H1 (cell line): ENCODE measurements at regions not wholly inside any gene's neighbourhood (a gene's known extent, or its start where the extent isn't known, plus 50 kb on each side); places are given as distances from the start of the nearest gene placed in this dataset.

Experiments used
- CTCF ChIA-PET: fragments of 300-600 bp; sonication (Branson Sonifier 250); formaldehyde crosslinking; loops from one replicate; lab custom pipeline; 2021; ENCODE audit not compliant: partially characterized antibody; lab: Charles Lee
- POLR2A ChIA-PET: fragments of 300-600 bp; sonication (Branson Sonifier 250); formaldehyde crosslinking; loops from one replicate; lab custom pipeline; 2021; ENCODE audit warnings: inconsistent platforms; ENCODE audit not compliant: partially characterized antibody; lab: Charles Lee
- DNase-seq, 2 experiments: peaks; one replicate each; pipeline versions ENCODE4 v3.0.0 to v3.0.0-alpha.2; 2010 to 2022; ENCODE audit warnings: low spot score in 2 of 2, low read depth in 1 of 2, mixed read lengths in 1 of 2
- FAIRE-seq: peaks from 2 replicates; lab custom pipeline; 2011; peaks lifted over from hg19 to GRCh38; lab: Jason Lieb, UNC
- H2AFZ ChIP-seq: 2 replicates; pipeline ENCODE4 v1.8.1; 2012; ENCODE audit warnings: low read length, inconsistent platforms
- H2AK5ac ChIP-seq: 2 replicates; pipeline ENCODE4 v1.6.1; 2013; ENCODE audit warnings: low read depth, low read length
- H2BK120ac ChIP-seq: replicated peaks from 2 replicates; pipeline ENCODE3; 2013; ENCODE audit warnings: low read depth, low read length, inconsistent platforms
- H2BK12ac ChIP-seq: 2 replicates; pipeline ENCODE4 v1.6.1; 2013; ENCODE audit warnings: low read depth, low read length
- H2BK15ac ChIP-seq: 2 replicates; pipeline ENCODE4 v1.6.1; 2013; ENCODE audit warnings: low read length
- H2BK20ac ChIP-seq: 2 replicates; pipeline ENCODE4 v1.6.1; 2013; ENCODE audit warnings: low read length
- H2BK5ac ChIP-seq: 2 replicates; pipeline ENCODE4 v1.6.1; 2013; ENCODE audit warnings: low read depth, low read length
- H3K14ac ChIP-seq: 2 replicates; pipeline ENCODE4 v1.6.1; 2013; ENCODE audit warnings: inconsistent platforms; ENCODE audit not compliant: insufficient read length
- H3K18ac ChIP-seq: 2 replicates; pipeline ENCODE4 v1.6.1; 2013; ENCODE audit warnings: low read length; ENCODE audit errors: extremely low read depth
- H3K23ac ChIP-seq: 2 replicates; pipeline ENCODE4 v1.6.1; 2013; ENCODE audit warnings: inconsistent platforms; ENCODE audit not compliant: insufficient read length
- H3K23me2 ChIP-seq: 2 replicates; pipeline ENCODE4 v1.6.1; 2013; ENCODE audit warnings: low read depth, low read length
- H3K27ac ChIP-seq: 2 replicates; pipeline ENCODE4 v1.6.1; 2011; ENCODE audit warnings: low read depth, low read length, inconsistent platforms
- H3K27me3 ChIP-seq, 4 experiments: replicated peaks in 1 of 4; 1 replicate in 1 of 4; 2 replicates in 3 of 4; pipeline versions ENCODE4 v1.6.1 to v1.8.1; 2011 to 2013; ENCODE audit warnings: low read length in 3 of 4, mild to moderate bottlenecking in 3 of 4, inconsistent platforms in 2 of 4, mixed read lengths in 2 of 4, moderate library complexity in 1 of 4; ENCODE audit not compliant: control insufficient read depth in 3 of 4, insufficient read depth in 3 of 4; ENCODE audit errors: extremely low read depth in 1 of 4
- H3K36me3 ChIP-seq, 4 experiments: 2 replicates each; pipeline versions ENCODE4 v1.6.1 to v1.8.1; 2011 to 2013; ENCODE audit warnings: mild to moderate bottlenecking in 4 of 4, low read length in 3 of 4, moderate library complexity in 2 of 4, control low read depth in 1 of 4, inconsistent platforms in 1 of 4; ENCODE audit not compliant: insufficient read depth in 4 of 4, control insufficient read depth in 2 of 4
- H3K4ac ChIP-seq: replicated peaks from 2 replicates; pipeline ENCODE3; 2013; ENCODE audit warnings: low read length, low read depth, mixed read lengths, inconsistent platforms; ENCODE audit not compliant: insufficient read length
- H3K4me1 ChIP-seq, 4 experiments: replicated peaks in 1 of 4; 1 replicate in 1 of 4; 2 replicates in 3 of 4; pipeline versions ENCODE4 v1.6.1 to v1.8.1; 2011 to 2013; ENCODE audit warnings: low read length in 3 of 4, inconsistent platforms in 2 of 4, mixed read lengths in 1 of 4; ENCODE audit not compliant: insufficient read depth in 4 of 4, control insufficient read depth in 3 of 4
- H3K4me2 ChIP-seq, 2 experiments: 2 replicates each; pipeline versions ENCODE4 v1.6.1 to v1.8.1; 2011 to 2013; ENCODE audit warnings: low read depth in 2 of 2, low read length in 2 of 2, control low read depth in 1 of 2, inconsistent platforms in 1 of 2, mild to moderate bottlenecking in 1 of 2; ENCODE audit not compliant: insufficient read depth in 1 of 2
- H3K4me3 ChIP-seq, 4 experiments: fragments of 200-600, 300-600 bp in 1 of 4; sonication (generic), shearing (Covaris generic), sonication (Bioruptor Twin) in 1 of 4; 2 replicates each; pipeline versions ENCODE4 v1.5.1 to v1.8.1; 2011 to 2016; ENCODE audit warnings: low read length in 4 of 4, low read depth in 3 of 4, control low read depth in 2 of 4, inconsistent platforms in 2 of 4, mild to moderate bottlenecking in 2 of 4, mixed read lengths in 1 of 4, moderate library complexity in 1 of 4; ENCODE audit not compliant: insufficient read depth in 2 of 4; ENCODE audit errors: extremely low read depth in 1 of 4
- H3K56ac ChIP-seq: replicated peaks from 2 replicates; pipeline ENCODE3; 2013; ENCODE audit warnings: low read depth, mild to moderate bottlenecking, mixed read lengths, low read length, inconsistent platforms; ENCODE audit not compliant: insufficient read length
- H3K79me1 ChIP-seq: 2 replicates; pipeline ENCODE4 v1.6.1; 2013; ENCODE audit warnings: low read depth, low read length, control low read depth
- H3K79me2 ChIP-seq, 2 experiments: 2 replicates each; pipeline versions ENCODE4 v1.6.1 to v1.8.1; 2012 to 2013; ENCODE audit warnings: low read length in 2 of 2, mild to moderate bottlenecking in 2 of 2, inconsistent platforms in 1 of 2; ENCODE audit not compliant: insufficient read depth in 2 of 2, control insufficient read depth in 1 of 2
- H3K9ac ChIP-seq, 4 experiments: replicated peaks in 1 of 4; 1 replicate in 1 of 4; 2 replicates in 3 of 4; pipeline versions ENCODE4 v1.6.1 to v1.8.1; 2011 to 2013; ENCODE audit warnings: low read depth in 3 of 4, low read length in 3 of 4, control low read depth in 2 of 4, mild to moderate bottlenecking in 2 of 4, moderate library complexity in 2 of 4, inconsistent platforms in 1 of 4; ENCODE audit errors: extremely low read depth in 1 of 4
- H3K9me3 ChIP-seq, 2 experiments: 2 replicates each; pipeline versions ENCODE4 v1.6.1 to v1.8.1; 2012 to 2013; ENCODE audit warnings: mild to moderate bottlenecking in 2 of 2, moderate library complexity in 2 of 2, control low read depth in 1 of 2, inconsistent platforms in 1 of 2, low read depth in 1 of 2, low read length in 1 of 2, mixed read lengths in 1 of 2; ENCODE audit not compliant: insufficient read depth in 2 of 2
- H4K20me1 ChIP-seq, 2 experiments: replicated peaks in 1 of 2; 2 replicates each; pipeline versions ENCODE3 to v1.8.1; 2011 to 2013; ENCODE audit warnings: inconsistent platforms in 2 of 2, low read length in 2 of 2, mild to moderate bottlenecking in 1 of 2; ENCODE audit not compliant: insufficient read depth in 2 of 2, control insufficient read depth in 1 of 2
- H4K5ac ChIP-seq: 2 replicates; pipeline ENCODE4 v1.6.1; 2013; ENCODE audit warnings: low read length, low read depth, mixed read lengths, inconsistent platforms; ENCODE audit not compliant: insufficient read length
- H4K8ac ChIP-seq: 2 replicates; pipeline ENCODE4 v1.8.0; 2013; ENCODE audit warnings: mild to moderate bottlenecking, moderate library complexity, low read length, inconsistent platforms; ENCODE audit not compliant: insufficient read depth; ENCODE audit errors: extremely low read depth
- H4K91ac ChIP-seq: replicated peaks from 2 replicates; pipeline ENCODE3; 2013; ENCODE audit warnings: low read length, mixed read lengths, inconsistent platforms; ENCODE audit not compliant: insufficient read length
- ATF2 ChIP-seq: IDR thresholded peaks from 2 replicates; pipeline ENCODE4 v1.6.1; 2012; ENCODE audit warnings: low read length, inconsistent platforms
- BACH1 ChIP-seq: IDR thresholded peaks from 2 replicates; pipeline ENCODE4 v1.6.1; 2012; ENCODE audit warnings: low read length, improper control_type of control experiment
- BCL11A ChIP-seq, 2 experiments: IDR thresholded peaks; one replicate each; pipeline ENCODE4 v1.6.1; 2011; ENCODE audit warnings: low read depth in 2 of 2, low read length in 2 of 2, mild to moderate bottlenecking in 2 of 2
- BRCA1 ChIP-seq: IDR thresholded peaks from 2 replicates; pipeline ENCODE4 v1.6.1; 2012; ENCODE audit warnings: low read depth, low read length, improper control_type of control experiment
- JUND ChIP-seq: IDR thresholded peaks from 2 replicates; pipeline ENCODE4 v1.6.1; 2011; ENCODE audit warnings: mild to moderate bottlenecking, improper control_type of control experiment, low read length
- POU5F1 ChIP-seq: IDR thresholded peaks from 2 replicates; pipeline ENCODE4 v1.6.1; 2011; ENCODE audit warnings: low read depth, mild to moderate bottlenecking, low read length, moderate library complexity
- RFX5 ChIP-seq: IDR thresholded peaks from 2 replicates; pipeline ENCODE4 v1.6.1; 2011; ENCODE audit warnings: low read depth, low read length, improper control_type of control experiment, borderline replicate concordance
- SIX5 ChIP-seq: IDR thresholded peaks from 2 replicates; pipeline ENCODE4 v1.6.1; 2011; ENCODE audit warnings: mild to moderate bottlenecking, low read depth, low read length
- SP2 ChIP-seq: IDR thresholded peaks from 2 replicates; pipeline ENCODE4 v1.6.1; 2012; ENCODE audit warnings: mild to moderate bottlenecking, low read length, inconsistent platforms
- TAF7 ChIP-seq: optimal IDR thresholded peaks from 2 replicates; pipeline ENCODE3; 2011; ENCODE audit warnings: low read depth, mild to moderate bottlenecking, inconsistent platforms, low read length, moderate library complexity, borderline replicate concordance
- TCF12 ChIP-seq: IDR thresholded peaks from 2 replicates; pipeline ENCODE4 v1.6.1; 2011; ENCODE audit warnings: low read depth, mild to moderate bottlenecking, low read length
- TEAD4 ChIP-seq: IDR thresholded peaks from 2 replicates; pipeline ENCODE4 v1.6.1; 2012; ENCODE audit warnings: low read depth, low read length, inconsistent platforms, mixed read lengths
- WGBS, 2 experiments: shearing (Covaris generic) in 1 of 2; methylation state at CpG; one replicate each; pipeline versions ENCODE4 v1.1.6 to v1.1.7; 2013 to 2015; ENCODE audit warnings: low lambda C conversion rate in 2 of 2, mixed read lengths in 2 of 2, inconsistent platforms in 1 of 2, low coverage in 1 of 2, missing lambda C conversion rate in 1 of 2; ENCODE audit not compliant: insufficient replicate concordance in 2 of 2, insufficient coverage in 1 of 2, insufficient read length in 1 of 2; ENCODE audit errors: extremely low coverage in 1 of 2, missing lambda C conversion rate in 1 of 2; 5-methylcytosine and 5-hydroxymethylcytosine counted together

GRCh38 chr14:98816195-98816594 lies 455.8 kb downstream of the BCL11B start:
- 0 out of 2 replicates have a peak overlapping the region, but pooled peaks have one; percentile 84 for H2BK12ac ChIP-seq
- no peak overlapping the region for H3K4ac ChIP-seq
- no peak overlapping the region for H2BK15ac ChIP-seq
- no peaks in the 10 kb centered on the region for H4K20me1 ChIP-seq
- H3K4me2 ChIP-seq = no peak overlapping the region
- no peak overlapping the region for H3K56ac ChIP-seq
- no peak overlapping the region for H3K4me3 ChIP-seq
- TF ChIP-seq BRCA1 (no peak), JUND (no peak), SIX5 (no peak), POU5F1 (no peak), BCL11A (IDR thresholded peaks at IDR 0.05; ENCODE audit: low read depth in 2 of 2, low read length in 2 of 2) (no peak), TAF7 (no peak), BACH1 (no peak), TEAD4 (no peak), TCF12 (no peak), SP2 (no peak), RFX5 (no peak), ATF2 (no peak)
- no peak overlapping the region for H3K23ac ChIP-seq
- POLR2A ChIA-PET = no interaction called here
- no peak overlapping the region for H2BK120ac ChIP-seq
- H3K4me1 ChIP-seq = peaks cover 0 to 21% (median 19%) of the 10 kb centered on the region in 4 experiments
- H4K91ac ChIP-seq = no peak overlapping the region
- CTCF ChIA-PET = no interaction called here
- DNase-seq = no peak
- H3K79me2 ChIP-seq = no peaks in the 10 kb centered on the region
- H2AK5ac ChIP-seq = no peak overlapping the region
- 0 out of 2 replicates have a peak overlapping the region, but pooled peaks have one; percentile 3 for H2BK20ac ChIP-seq
- 89% methylated on average over 8 of the region's 8 CpGs; no CpG with 5 or more reads in 1 of the 2 experiments for WGBS, 2 experiments
- H3K9ac ChIP-seq = no peak overlapping the region
- no peaks in the 10 kb centered on the region; a peak in 1 of 7 replicates for H3K27me3 ChIP-seq
- H3K18ac ChIP-seq = no peak overlapping the region
- H3K36me3 ChIP-seq = peaks cover 0 to under 1% (median 0%) of the 10 kb centered on the region in 4 experiments; a peak in 1 of 8 replicates
- no peak for FAIRE-seq
- no peak overlapping the region for H4K5ac ChIP-seq
- H2BK5ac ChIP-seq = no peak overlapping the region
- no peaks in the 10 kb centered on the region for H3K79me1 ChIP-seq
- no peak overlapping the region for H2AFZ ChIP-seq
- no peak overlapping the region for H3K27ac ChIP-seq
- no peak overlapping the region for H4K8ac ChIP-seq
- no peaks in the 10 kb centered on the region for H3K9me3 ChIP-seq
- no peaks in the 10 kb centered on the region for H3K23me2 ChIP-seq
- H3K14ac ChIP-seq = no peak overlapping the region
